K562 (cell line): ENCODE measurements at regions not wholly inside any gene's neighbourhood (a gene's known extent, or its start where the extent isn't known, plus 50 kb on each side); places are given as distances from the start of the nearest gene placed in this dataset.

Experiments used
- ATAC-seq: fragments of 200-7000 bp; cut with Tn5 transposase; 3 replicates; pipeline ENCODE4 v1.9.1; 2020; ENCODE audit warnings: moderate library complexity
- BruUV-seq: library from RNA; stranded (reverse); fragments of 400-500 nt; replicated peaks from 2 replicates; lab custom pipeline; 2021; lab: Mats Ljungman, UMichigan
- CTCF ChIA-PET: fragments of 300-600 bp; formaldehyde crosslinking; extraction: SDS; loops from one replicate; lab custom pipeline; 2021; ENCODE audit warnings: low intra/inter-chr PET ratio; lab: Yijun Ruan, JAX
- POLR2A ChIA-PET: fragments of 300-600, 350-650 bp; sonication (Branson Sonifier 250); formaldehyde crosslinking; extraction: SDS; loops from one replicate; lab custom pipeline; 2021; ENCODE audit warnings: antibody characterized with exemption, inconsistent platforms; lab: Yijun Ruan, JAX
- DNase-seq, 4 experiments: peaks; one replicate each; pipeline versions ENCODE4 v3.0.0 to v3.0.0-alpha.2; 2011 to 2018; ENCODE audit warnings: low spot score in 3 of 4, mixed read lengths in 3 of 4; ENCODE audit errors: extremely low read depth in 1 of 4
- FAIRE-seq: peaks from 2 replicates; lab custom pipeline; 2011; peaks lifted over from hg19 to GRCh38; lab: Jason Lieb, UNC
- H2AFZ ChIP-seq: 2 replicates; pipeline ENCODE4 v1.6.0; 2011; ENCODE audit warnings: low read depth, low read length, control low read depth, inconsistent platforms
- H3K27ac ChIP-seq: fragments of 200-600 bp; 3 replicates; pipeline ENCODE4 v1.8.0; 2011; ENCODE audit warnings: low read depth, mild to moderate bottlenecking, control low read depth, inconsistent platforms, low read length, moderate library complexity, mixed read lengths; ENCODE audit errors: extremely low read depth
- H3K27me3 ChIP-seq, 2 experiments: fragments of 300-600 bp in 1 of 2; 2 replicates in 1 of 2; 3 replicates in 1 of 2; pipeline versions ENCODE4 v1.6.0 to v1.8.0; 2011; ENCODE audit warnings: inconsistent platforms in 2 of 2, low read length in 2 of 2, mild to moderate bottlenecking in 1 of 2, mixed read lengths in 1 of 2, moderate library complexity in 1 of 2; ENCODE audit not compliant: control insufficient read depth in 2 of 2, insufficient read depth in 2 of 2
- H3K36me3 ChIP-seq: fragments of 300-600 bp; 3 replicates; pipeline ENCODE4 v1.8.0; 2011; ENCODE audit warnings: mild to moderate bottlenecking, low read length, inconsistent platforms; ENCODE audit not compliant: control insufficient read depth, insufficient read depth
- H3K4me1 ChIP-seq, 2 experiments: fragments of 200-600 bp in 1 of 2; replicated peaks in 1 of 2; 2 replicates in 1 of 2; 3 replicates in 1 of 2; pipeline versions ENCODE4 v1.5.1 to v1.8.0; 2011; ENCODE audit warnings: inconsistent platforms in 2 of 2, low read length in 2 of 2, mild to moderate bottlenecking in 1 of 2, mixed read lengths in 1 of 2, moderate library complexity in 1 of 2; ENCODE audit not compliant: control insufficient read depth in 2 of 2, insufficient read depth in 2 of 2
- H3K4me2 ChIP-seq: 2 replicates; pipeline ENCODE4 v1.6.1; 2011; ENCODE audit warnings: low read length, control low read depth, inconsistent platforms, mixed read lengths; ENCODE audit not compliant: insufficient read depth
- H3K4me3 ChIP-seq: fragments of 200-600 bp; sonication (generic), shearing (Covaris generic); 2 replicates; pipeline ENCODE4 v1.5.1; 2016; ENCODE audit warnings: control low read depth, inconsistent platforms
- H3K79me2 ChIP-seq: fragments of 200-600 bp; 3 replicates; pipeline ENCODE4 v1.8.0; 2011; ENCODE audit warnings: low read length, inconsistent platforms; ENCODE audit not compliant: control insufficient read depth, insufficient read depth
- H3K9ac ChIP-seq, 2 experiments: 2 replicates each; pipeline versions ENCODE4 v1.6.0 to v1.6.1; 2011; ENCODE audit warnings: low read depth in 2 of 2, low read length in 2 of 2, control low read depth in 1 of 2, inconsistent platforms in 1 of 2, mild to moderate bottlenecking in 1 of 2, mixed read lengths in 1 of 2; ENCODE audit not compliant: insufficient read depth in 1 of 2
- H3K9me1 ChIP-seq: one replicate; pipeline ENCODE4 v1.6.0; 2011; ENCODE audit warnings: inconsistent platforms, mild to moderate bottlenecking, low read length, moderate library complexity; ENCODE audit not compliant: control insufficient read depth, insufficient read depth
- H3K9me3 ChIP-seq: replicated peaks from 2 replicates; pipeline ENCODE4 v1.5.1; 2011; ENCODE audit warnings: low read depth, low read length, inconsistent platforms; ENCODE audit not compliant: control insufficient read depth, insufficient read depth
- H4K20me1 ChIP-seq: replicated peaks from 2 replicates; pipeline ENCODE4 v1.6.1; 2011; ENCODE audit warnings: low read length, inconsistent platforms, mixed read lengths; ENCODE audit not compliant: control insufficient read depth, insufficient read depth
- EP400 ChIP-seq: fragments of 450-650 bp; IDR thresholded peaks from 2 replicates; pipeline ENCODE4 v1.6.1; 2017; ENCODE audit warnings: antibody characterized with exemption, mild to moderate bottlenecking, moderate library complexity
- FOS ChIP-seq: IDR thresholded peaks from 3 replicates; pipeline ENCODE4 v1.6.1; 2011; ENCODE audit not compliant: insufficient read length; ENCODE audit errors: extremely low read depth
- FUS ChIP-seq: fragments of 200-400 bp; formaldehyde crosslinking; optimal IDR thresholded peaks from 2 replicates; pipeline ENCODE3; 2017; ENCODE audit warnings: low read depth, low read length
- GABPA ChIP-seq: fragments of 200-800 bp; sonication (Bioruptor generic); conservative IDR thresholded peaks from 2 replicates; pipeline ENCODE4 v1.6.1; 2016; ENCODE audit warnings: low read depth, missing genetic modification characterization, missing compliant biosample characterization
- HDAC6 ChIP-seq: IDR thresholded peaks from 2 replicates; pipeline ENCODE4 v1.6.1; 2012; ENCODE audit warnings: low read depth, mild to moderate bottlenecking, control low read depth, inconsistent platforms, low read length, moderate library complexity
- HIVEP1 ChIP-seq: fragments of 250-450 bp; sonication (Bioruptor Pico); IDR thresholded peaks from 2 replicates; pipeline ENCODE4 v1.4.0; 2020; ENCODE audit warnings: mild to moderate bottlenecking
- LCOR ChIP-seq: sonication (generic); formaldehyde crosslinking; IDR thresholded peaks from 2 replicates; pipeline ENCODE4 v1.8.0; 2022; ENCODE audit warnings: mild to moderate bottlenecking, missing genetic modification reagents
- MAFK ChIP-seq: IDR thresholded peaks from 2 replicates; pipeline ENCODE4 v1.6.1; 2011; ENCODE audit warnings: low read length, improper control_type of control experiment
- MIER1 ChIP-seq: fragments of 450-650 bp; IDR thresholded peaks from 2 replicates; pipeline ENCODE4 v1.6.1; 2016; ENCODE audit warnings: antibody characterized with exemption, mild to moderate bottlenecking, low read depth
- NR4A1 ChIP-seq, 2 experiments: fragments of 250-450 bp in 1 of 2; fragments of 450-650 bp in 1 of 2; sonication (Bioruptor Pico) in 1 of 2; IDR thresholded peaks; 2 replicates each; pipeline versions ENCODE4 v1.4.0 to v1.6.1; 2016 to 2020; ENCODE audit warnings: mild to moderate bottlenecking in 2 of 2, missing compliant biosample characterization in 1 of 2, missing genetic modification characterization in 1 of 2, moderate library complexity in 1 of 2
- POLR2G ChIP-seq: fragments of 200-400 bp; formaldehyde crosslinking; IDR thresholded peaks from 2 replicates; pipeline ENCODE4 v1.6.1; 2017; ENCODE audit warnings: low read depth, mild to moderate bottlenecking, antibody characterized with exemption, low read length, moderate library complexity
- PPARD ChIP-seq: fragments of 250-450 bp; sonication (Bioruptor Pico); IDR thresholded peaks from 2 replicates; pipeline ENCODE4 v1.8.0; 2022; ENCODE audit warnings: inconsistent platforms, mild to moderate bottlenecking, moderate library complexity
- TGIF2 ChIP-seq: sonication (generic); formaldehyde crosslinking; IDR thresholded peaks from 2 replicates; pipeline ENCODE4 v1.8.1; 2022; ENCODE audit warnings: mild to moderate bottlenecking, missing genetic modification reagents, moderate library complexity
- THAP7 ChIP-seq: fragments of 250-450 bp; sonication (Bioruptor Pico); IDR thresholded peaks from 2 replicates; pipeline ENCODE4 v1.5.0; 2021
- ZNF316 ChIP-seq: fragments of 450-650 bp; IDR thresholded peaks from 2 replicates; pipeline ENCODE4 v1.6.1; 2016
- ZNF586 ChIP-seq: fragments of 450-650 bp; formaldehyde crosslinking; conservative IDR thresholded peaks from 2 replicates; pipeline ENCODE4 v1.4.0; 2020; ENCODE audit warnings: mild to moderate bottlenecking, moderate library complexity
- ZNF592 ChIP-seq: fragments of 450-650 bp; IDR thresholded peaks from 2 replicates; pipeline ENCODE4 v1.6.1; 2017; ENCODE audit warnings: antibody characterized with exemption, mild to moderate bottlenecking
- ZNF696 ChIP-seq: fragments of 250-450 bp; sonication (Bioruptor Pico); conservative IDR thresholded peaks from 2 replicates; pipeline ENCODE4 v1.4.0; 2020; ENCODE audit warnings: mild to moderate bottlenecking, moderate library complexity
- WGBS: fragments of 100-300 bp; shearing (Covaris generic); methylation state at CpG from one replicate; pipeline ENCODE4 v1.1.6; 2016; ENCODE audit warnings: low coverage, mixed read lengths; ENCODE audit not compliant: insufficient coverage; ENCODE audit errors: missing lambda C conversion rate; 5-methylcytosine and 5-hydroxymethylcytosine counted together
- in situ Hi-C: fragments of 300-500 bp; cut with MboI; formaldehyde crosslinking; loops from 4 replicates; pipeline ENCODE4 v1.15.0; 2018; ENCODE audit warnings: inconsistent platforms, mixed read lengths
- intact Hi-C: fragments of 100-400 bp; cut with micrococcal nuclease; formaldehyde crosslinking; loops from 2 replicates; pipeline ENCODE4 v1.14.2; 2022

- Histone ChIP-seq H3K9me3 (peaks cover 3% of the 10 kb centered on the region; the same call in 1 of the 2 replicates), H3K27ac (no peak overlapping the region), H3K4me2 (no peak overlapping the region), H4K20me1 (no peaks in the 10 kb centered on the region), H3K4me1 (no peaks in the 10 kb centered on the region), H3K9ac (no peak overlapping the region), H3K27me3 (no peaks in the 10 kb centered on the region), H3K36me3 (no peaks in the 10 kb centered on the region), H3K4me3 (no peak overlapping the region), H2AFZ (no peak overlapping the region), H3K79me2 (no peaks in the 10 kb centered on the region), H3K9me1 (no peaks in the 10 kb centered on the region)
- BruUV-seq: no TSS peak
- intact Hi-C loops (no loop called here), in situ Hi-C loops (no loop called here)
- ChIA-PET POLR2A (no interaction called here), CTCF (no interaction called here)
- TF ChIP-seq ZNF592 (no peak), GABPA (tag) (no peak), HIVEP1 (CRISPR knock-in tag) (no peak), ZNF316 (no peak), ZNF586 (no peak), PPARD (CRISPR knock-in tag) (no peak), LCOR (CRISPR knock-in tag) (no peak), FUS (no peak), FOS (no peak), NR4A1 (CRISPR knock-in tag; IDR thresholded peaks at IDR 0.05) (no peak), NR4A1 (tag; IDR thresholded peaks at IDR 0.05) (no peak), MAFK (no peak), POLR2G (no peak), THAP7 (no peak), EP400 (no peak), ZNF696 (CRISPR knock-in tag) (no peak), HDAC6 (no peak), MIER1 (no peak), TGIF2 (CRISPR knock-in tag) (no peak)
- no peak for FAIRE-seq
- no peak for ATAC-seq
- 16% methylated on average over 4 of the region's 4 CpGs for WGBS
- no peak for DNase-seq
Observed at GRCh38 chr10:59104186-59104585, 72.3 kb upstream of the PHYHIPL start.
